HuH-7 (cell line): ENCODE measurements at regions not wholly inside any gene's neighbourhood (a gene's known extent, or its start where the extent isn't known, plus 50 kb on each side); places are given as distances from the start of the nearest gene placed in this dataset.

ENCODE experiments used
- DNase-seq: peaks from one replicate; pipeline ENCODE4 v3.0.0; 2011; ENCODE audit warnings: low spot score

GRCh38 chr21:33155422-33155821, 74.3 kb upstream of the IFNAR2 start:
- no peak for DNase-seq

GRCh38 chr21:33157303-33157702, 72.4 kb upstream of the IFNAR2 start:
- DNase-seq = no peak

GRCh38 chr21:33158654-33159053, 71.1 kb upstream of the IFNAR2 start:
- DNase-seq = no peak

- no peak for DNase-seq
These were observed 67.2 kb upstream of the IFNAR2 start for GRCh38 chr21:33162436-33162951.

GRCh38 chr21:33168886-33169285, 60.9 kb upstream of the IFNAR2 start:
- DNase-seq = no peak

- DNase-seq = no peak
These were observed 60.4 kb upstream of the IFNAR2 start for GRCh38 chr21:33169359-33169758.

GRCh38 chr21:33171616-33172169, 58.0 kb upstream of the IFNAR2 start:
- no peak for DNase-seq

GRCh38 chr21:33174756-33175155, 55.0 kb upstream of the IFNAR2 start:
- no peak for DNase-seq
